Eye (tissue), 1 donor: ENCODE measurements at regions not wholly inside any gene's neighbourhood (a gene's known extent, or its start where the extent isn't known, plus 50 kb on each side); places are given as distances from the start of the nearest gene placed in this dataset.
A peak's percentile ranks its signal among the peaks of the same experiment; 100 is the strongest.

ENCODE experiments used
- DNase-seq: peaks from one replicate; pipeline ENCODE4 v3.0.0-alpha.2; 2015

DNA sequence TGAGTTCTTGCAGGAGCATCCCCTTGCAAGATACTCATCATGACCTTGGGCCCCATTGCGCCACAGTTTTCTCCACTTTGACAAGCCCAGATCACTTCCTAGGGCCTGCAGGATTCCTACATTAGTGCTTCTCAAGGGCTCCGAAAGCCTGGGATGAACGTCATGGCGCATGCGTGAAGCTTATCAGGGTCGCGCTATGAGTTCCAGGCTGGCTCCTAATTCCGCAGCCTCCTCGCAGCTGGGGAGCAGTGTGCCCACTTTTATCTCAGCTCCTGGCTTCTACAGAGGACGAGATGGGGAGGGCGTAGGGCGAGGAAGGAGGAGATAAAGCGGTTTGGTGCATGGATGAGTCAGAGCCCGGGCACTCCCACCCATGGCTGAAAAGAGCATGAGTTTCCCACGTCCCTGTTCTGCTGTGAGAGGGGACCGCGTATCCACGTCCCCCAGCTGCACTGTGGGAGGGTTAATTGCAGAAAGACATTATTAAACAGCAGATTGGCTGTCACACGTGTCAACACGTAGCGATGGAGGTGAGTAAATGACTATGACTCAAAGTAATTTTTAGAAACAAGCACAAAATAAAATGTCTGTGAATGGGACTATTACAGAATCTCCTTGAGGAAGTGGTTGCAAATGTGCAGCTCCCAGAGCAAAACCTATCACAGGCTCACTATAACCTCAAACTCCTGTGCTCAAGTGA is 72.9 kb upstream of the DSP start:
- peak; percentile 31 for DNase-seq

GRCh38 chr6:7469696-7470095 is 71.8 kb upstream of the DSP start:
- no peak for DNase-seq

DNA sequence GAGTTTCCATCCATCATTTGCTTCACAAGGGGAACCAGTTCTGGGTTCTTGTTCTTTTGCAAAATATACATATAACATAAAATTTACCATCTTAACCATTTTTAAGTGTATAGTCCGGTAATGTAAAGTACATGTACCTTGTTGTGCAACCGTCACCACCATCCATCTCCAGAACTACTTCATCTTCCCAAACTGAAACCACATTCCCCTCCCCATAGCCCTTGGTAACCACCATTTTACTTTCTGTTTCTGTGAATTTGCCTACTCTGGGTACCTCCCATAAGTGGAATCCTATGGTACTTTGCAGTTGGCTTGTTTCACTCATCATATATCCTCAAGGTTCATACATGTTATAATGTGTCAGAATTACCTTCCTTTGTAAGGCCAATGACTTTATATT is 70.3 kb upstream of the DSP start:
- DNase-seq = no peak

- no peak for DNase-seq
Measured at GRCh38 chr6:7473805-7474719, 67.4 kb upstream of the DSP start.

DNA sequence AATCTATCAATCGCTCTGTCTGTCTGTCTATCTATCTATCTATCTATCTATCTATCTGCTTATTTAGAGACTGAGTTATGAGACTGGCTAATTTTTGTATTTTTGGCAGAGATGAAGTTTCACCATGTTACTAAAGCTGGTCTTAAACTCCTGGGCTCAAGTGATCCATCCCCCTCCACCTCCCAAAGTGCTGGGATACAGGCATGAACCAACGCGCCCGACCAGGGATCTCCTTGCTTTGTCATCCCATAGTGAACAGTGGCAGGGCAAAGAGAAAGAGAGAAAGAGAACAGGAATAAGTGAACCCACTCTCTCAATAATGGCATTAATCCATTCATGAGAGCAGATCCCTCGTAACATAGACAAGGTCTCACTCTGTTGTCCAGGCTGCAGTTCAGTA is 66.4 kb upstream of the DSP start:
- DNase-seq = no peak

GRCh38 chr6:7479801-7480266 is 61.6 kb upstream of the DSP start:
- peak; percentile 22 for DNase-seq

- DNase-seq = no peak
Measured at GRCh38 chr6:7484666-7485065, 56.8 kb upstream of the DSP start.

DNA sequence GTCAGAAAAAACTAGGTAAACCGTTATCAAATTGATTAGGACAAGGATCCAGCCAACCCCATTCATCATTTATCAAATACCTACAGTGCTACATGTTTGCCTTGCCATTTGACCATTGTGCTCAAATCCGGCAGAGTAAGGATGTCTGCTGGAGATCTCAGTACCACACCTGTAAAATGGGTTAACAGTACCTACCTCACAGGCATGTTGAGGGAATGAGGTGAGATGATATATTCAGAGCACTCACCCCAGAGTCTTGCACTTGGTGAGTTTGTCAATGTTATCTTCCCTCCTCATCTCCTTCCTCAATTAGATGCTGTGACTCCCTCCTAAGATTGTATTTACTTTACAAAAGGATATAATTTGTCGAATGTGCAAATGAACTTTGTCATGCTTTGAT is 54.5 kb upstream of the DSP start:
- DNase-seq = no peak

GRCh38 chr6:7488494-7488893 is 53.0 kb upstream of the DSP start:
- no peak for DNase-seq

DNA sequence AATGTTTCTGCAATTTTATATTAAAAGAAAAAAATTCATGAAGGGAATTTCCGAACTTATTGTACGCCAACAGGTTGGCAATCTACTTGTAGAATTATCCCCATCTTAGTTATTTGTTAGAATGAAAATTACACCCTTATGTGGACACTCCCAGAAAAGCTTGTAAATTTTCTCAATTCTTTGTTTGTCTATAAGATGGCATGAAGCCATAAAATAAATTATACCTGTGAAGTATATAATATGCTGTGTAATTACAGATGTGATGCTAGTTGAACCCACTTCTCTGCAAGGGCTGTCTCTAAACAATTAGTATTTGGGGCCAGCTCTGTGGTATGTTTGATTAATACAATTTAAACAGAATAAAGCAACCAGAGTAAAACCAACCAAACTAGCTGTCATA is 52.1 kb upstream of the DSP start:
- DNase-seq = no peak
